ENCODE measurements at regions not wholly inside any gene's neighbourhood (a gene's known extent, or its start where the extent isn't known, plus 50 kb on each side); places are given as distances from the start of the nearest gene placed in this dataset.
"Not testable (repeated sequence)": the region's sequence is repeated elsewhere in the genome, so short reads cannot be mapped to it uniquely, and the experiment has no call there.

DNA sequence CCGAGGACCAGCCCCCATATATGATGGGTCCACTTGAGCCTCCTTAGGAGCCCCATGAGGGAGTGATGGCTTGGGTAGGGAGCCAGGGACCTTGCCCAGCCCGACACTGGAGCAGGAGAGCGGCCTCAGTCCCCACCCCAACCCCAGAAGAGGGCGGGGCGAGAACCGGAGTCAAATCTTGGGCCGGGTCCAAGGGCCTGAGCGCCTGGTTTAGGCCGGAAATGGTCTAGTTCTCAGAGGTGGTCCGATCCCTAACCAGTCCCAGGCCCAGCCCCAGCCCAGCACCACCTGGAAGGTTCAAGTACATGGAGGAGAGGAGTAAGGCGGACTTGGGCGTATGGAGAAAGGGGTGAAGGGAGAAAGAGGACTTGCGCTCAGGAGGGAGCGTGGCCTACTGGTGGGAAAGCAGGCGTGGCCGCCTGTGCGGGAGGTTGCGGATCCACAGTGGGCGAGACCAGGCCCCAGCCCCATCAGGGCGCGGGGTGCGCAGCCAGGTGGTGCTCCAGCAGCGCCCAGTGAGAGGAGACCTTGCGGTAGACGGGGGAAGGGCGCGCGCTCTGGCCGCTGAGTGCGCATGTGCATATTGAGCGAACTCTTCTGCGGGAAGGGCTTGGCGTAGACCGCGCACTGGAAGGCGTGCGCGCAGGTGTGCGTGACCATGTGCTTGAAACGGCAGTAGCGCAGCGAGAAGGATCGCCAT lies 88.1 kb downstream of the LIMS3 start:
- TF ChIP-seq, protein P1, sequence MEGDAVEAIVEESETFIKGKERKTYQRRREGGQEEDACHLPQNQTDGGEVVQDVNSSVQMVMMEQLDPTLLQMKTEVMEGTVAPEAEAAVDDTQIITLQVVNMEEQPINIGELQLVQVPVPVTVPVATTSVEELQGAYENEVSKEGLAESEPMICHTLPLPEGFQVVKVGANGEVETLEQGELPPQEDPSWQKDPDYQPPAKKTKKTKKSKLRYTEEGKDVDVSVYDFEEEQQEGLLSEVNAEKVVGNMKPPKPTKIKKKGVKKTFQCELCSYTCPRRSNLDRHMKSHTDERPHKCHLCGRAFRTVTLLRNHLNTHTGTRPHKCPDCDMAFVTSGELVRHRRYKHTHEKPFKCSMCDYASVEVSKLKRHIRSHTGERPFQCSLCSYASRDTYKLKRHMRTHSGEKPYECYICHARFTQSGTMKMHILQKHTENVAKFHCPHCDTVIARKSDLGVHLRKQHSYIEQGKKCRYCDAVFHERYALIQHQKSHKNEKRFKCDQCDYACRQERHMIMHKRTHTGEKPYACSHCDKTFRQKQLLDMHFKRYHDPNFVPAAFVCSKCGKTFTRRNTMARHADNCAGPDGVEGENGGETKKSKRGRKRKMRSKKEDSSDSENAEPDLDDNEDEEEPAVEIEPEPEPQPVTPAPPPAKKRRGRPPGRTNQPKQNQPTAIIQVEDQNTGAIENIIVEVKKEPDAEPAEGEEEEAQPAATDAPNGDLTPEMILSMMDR (IDR thresholded peaks at IDR 0.05) = not testable (repeated sequence)
- TF ChIP-seq POLR2AphosphoS5 (IDR thresholded peaks at IDR 0.05) = not testable (repeated sequence)
